PC-3 (cell line): ENCODE measurements at regions not wholly inside any gene's neighbourhood (a gene's known extent, or its start where the extent isn't known, plus 50 kb on each side); places are given as distances from the start of the nearest gene placed in this dataset.
"Not testable (repeated sequence)": the region's sequence is repeated elsewhere in the genome, so short reads cannot be mapped to it uniquely, and the experiment has no call there.

Experiments
- EZH2 ChIP-seq: fragments of 300-600 bp; sonication (generic); IDR thresholded peaks from one replicate; pipeline ENCODE4 v1.6.1; 2017; ENCODE audit warnings: antibody characterized with exemption, mild to moderate bottlenecking, low read length; ENCODE audit not compliant: unreplicated experiment
- TF ChIP-seq, protein P1 (sequence below): fragments of 300-600 bp; sonication (generic); conservative IDR thresholded peaks from 2 replicates; pipeline ENCODE4 v1.5.1; 2017; ENCODE audit warnings: antibody characterized with exemption, low read depth, mild to moderate bottlenecking, low read length

DNA sequence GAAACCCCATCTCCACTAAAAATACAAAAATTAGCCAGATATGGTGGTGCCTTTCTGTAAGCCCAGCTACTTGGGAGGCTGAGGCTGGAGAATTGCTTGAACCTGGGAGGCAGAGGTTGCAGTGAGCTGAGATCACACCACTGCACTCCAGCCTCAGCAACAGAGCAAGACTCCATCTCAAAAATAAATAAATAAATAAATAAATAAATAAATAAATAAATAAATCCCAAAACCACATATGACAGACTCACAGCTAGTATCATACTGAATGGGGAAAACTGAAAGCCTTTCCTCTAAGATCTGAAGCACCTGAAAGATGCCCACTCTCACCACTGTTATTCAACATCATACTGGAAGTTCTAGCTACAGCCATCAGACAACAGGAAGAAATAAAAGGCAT lies 97.3 kb downstream of the TTC6 start:
- TF ChIP-seq, protein P1, sequence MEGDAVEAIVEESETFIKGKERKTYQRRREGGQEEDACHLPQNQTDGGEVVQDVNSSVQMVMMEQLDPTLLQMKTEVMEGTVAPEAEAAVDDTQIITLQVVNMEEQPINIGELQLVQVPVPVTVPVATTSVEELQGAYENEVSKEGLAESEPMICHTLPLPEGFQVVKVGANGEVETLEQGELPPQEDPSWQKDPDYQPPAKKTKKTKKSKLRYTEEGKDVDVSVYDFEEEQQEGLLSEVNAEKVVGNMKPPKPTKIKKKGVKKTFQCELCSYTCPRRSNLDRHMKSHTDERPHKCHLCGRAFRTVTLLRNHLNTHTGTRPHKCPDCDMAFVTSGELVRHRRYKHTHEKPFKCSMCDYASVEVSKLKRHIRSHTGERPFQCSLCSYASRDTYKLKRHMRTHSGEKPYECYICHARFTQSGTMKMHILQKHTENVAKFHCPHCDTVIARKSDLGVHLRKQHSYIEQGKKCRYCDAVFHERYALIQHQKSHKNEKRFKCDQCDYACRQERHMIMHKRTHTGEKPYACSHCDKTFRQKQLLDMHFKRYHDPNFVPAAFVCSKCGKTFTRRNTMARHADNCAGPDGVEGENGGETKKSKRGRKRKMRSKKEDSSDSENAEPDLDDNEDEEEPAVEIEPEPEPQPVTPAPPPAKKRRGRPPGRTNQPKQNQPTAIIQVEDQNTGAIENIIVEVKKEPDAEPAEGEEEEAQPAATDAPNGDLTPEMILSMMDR = not testable (repeated sequence)
- not testable (repeated sequence) for TF ChIP-seq EZH2
